T-helper 1 cell (primary cell): ENCODE measurements at regions not wholly inside any gene's neighbourhood (a gene's known extent, or its start where the extent isn't known, plus 50 kb on each side); places are given as distances from the start of the nearest gene placed in this dataset.
A peak's percentile ranks its signal among the peaks of the same experiment; 100 is the strongest.
"Not testable (repeated sequence)": the region's sequence is repeated elsewhere in the genome, so short reads cannot be mapped to it uniquely, and the experiment has no call there.

ENCODE experiments used
- DNase-seq, 5 donors: peaks; one replicate each; pipeline ENCODE4 v3.0.0-alpha.2; 2012 to 2020

DNA sequence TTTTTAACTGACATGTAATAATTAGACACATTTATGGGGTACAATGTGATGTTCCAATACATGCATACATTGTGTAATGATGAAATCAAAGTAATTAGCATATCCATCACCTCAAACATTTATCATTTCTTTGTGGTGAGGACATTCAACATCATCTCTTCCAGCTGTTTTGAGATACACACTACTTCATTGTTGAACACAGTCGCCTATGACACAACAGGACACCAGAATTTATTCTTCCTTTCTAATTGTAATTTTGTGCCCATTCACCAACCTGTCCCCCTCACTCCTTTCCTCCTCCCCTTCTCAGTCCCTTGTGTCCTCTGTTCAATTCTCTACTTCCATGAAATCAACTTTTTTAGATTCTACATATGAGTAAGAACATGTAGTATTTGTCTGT is 113.4 kb upstream of the CBLB start:
- no peak for DNase-seq

DNA sequence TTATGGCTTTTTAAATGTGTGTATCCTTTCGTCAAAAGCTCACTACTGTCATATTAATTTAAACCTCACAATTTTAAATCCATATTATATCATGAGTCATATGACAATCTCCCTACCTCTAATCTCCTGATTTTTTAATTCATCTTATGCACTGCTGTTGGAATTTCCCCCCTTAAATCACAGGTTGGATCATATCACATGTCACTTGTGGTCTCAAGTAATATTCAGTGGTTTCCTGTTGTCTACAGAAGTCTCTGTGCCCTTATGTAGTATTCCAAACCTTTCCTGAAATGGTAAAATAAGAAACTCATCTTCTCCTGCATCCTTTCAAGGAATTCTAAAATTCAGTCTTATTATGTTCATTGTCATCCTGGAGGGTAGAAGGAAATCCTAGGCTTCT is 116.0 kb upstream of the CBLB start:
- no peak for DNase-seq

DNA sequence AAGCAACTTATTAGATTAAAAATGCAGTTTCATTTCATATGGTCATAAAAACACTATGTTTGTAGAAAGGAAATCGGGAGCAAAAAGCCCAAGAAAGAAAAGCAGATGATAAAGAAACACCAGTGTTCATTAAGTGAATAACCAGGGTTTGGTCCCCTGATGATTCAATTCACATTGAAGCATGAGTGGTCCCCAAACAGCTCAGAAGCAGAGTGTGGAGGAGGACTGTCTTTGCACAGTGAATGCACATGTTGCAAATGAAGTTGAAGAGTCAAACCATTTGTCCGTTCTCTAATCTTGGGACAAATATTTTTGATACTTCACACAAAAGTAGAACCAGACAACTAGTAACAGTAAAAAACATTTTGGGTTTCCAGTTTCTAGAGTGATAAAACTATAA is 117.5 kb upstream of the CBLB start:
- not testable (repeated sequence) for DNase-seq

DNA sequence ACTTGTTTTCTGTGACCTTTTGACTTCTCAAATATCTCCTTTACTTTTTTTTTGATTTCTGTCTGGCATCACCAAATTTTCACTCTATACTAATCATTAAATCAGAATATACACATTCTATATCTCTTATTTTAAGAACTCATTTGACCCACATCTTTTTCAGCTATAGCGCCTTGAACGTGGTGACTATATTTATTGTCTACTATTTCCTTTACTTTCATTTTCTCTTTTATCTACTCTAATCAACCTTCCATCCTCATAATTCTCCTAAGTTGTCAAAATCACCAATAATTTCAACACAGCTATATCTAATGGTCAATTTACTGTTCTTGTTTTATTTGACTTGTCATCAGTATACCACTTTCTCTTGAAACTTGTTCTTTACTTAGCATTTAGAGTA is 119.0 kb upstream of the CBLB start:
- DNase-seq: no peak

DNA sequence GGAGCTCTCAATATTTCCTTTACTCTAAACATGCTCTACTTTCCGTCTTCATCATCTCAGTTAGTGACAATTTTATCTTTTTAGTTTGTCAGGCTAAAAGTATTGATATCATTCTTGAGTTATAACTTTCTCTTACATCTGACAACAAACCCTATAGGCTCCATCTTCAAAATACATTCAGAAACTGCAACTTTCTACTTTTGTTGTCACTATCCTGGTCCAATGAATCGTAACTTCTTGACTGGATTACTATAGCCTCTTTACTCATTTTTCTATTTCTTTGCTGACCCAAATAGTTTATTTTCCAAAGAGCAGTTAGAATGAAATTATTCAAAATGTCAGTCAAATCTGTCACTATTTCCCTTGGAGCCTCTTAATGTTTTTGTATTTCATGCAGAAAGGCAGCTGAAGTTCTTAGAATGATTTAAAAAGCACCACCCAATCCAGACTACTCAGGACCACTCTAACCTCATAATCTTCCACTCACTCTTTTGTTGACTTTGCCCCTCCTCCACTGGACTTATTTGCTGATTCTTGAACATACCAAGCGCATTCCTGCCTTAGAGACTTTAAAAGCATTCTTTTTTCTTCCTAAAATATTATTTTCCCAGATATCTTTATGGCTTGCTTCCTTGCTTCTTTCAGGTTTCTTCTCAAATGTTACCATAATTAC is 119.9 kb upstream of the CBLB start:
- no peak for DNase-seq

DNA sequence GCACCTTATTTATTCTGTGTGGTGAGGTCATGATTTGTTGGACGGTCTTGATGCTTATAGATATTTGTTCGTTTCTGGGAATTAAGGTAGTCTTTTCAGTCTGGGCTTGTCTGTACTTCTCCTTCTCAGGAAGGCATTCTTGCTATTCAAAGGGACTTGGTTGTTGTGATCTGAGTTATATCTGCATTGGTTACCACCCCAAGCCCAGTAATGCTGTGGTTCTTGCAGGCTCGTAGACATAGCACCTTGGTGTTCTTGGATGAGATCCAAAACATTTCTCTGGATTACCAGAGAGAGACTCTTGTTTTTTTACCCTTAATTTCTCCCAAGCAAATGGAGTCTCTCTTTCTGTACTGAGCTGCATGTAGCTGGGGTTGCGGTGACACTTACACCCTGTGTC is 128.0 kb upstream of the CBLB start:
- DNase-seq: no peak

GRCh38 chr3:105997466-105997799 is 128.6 kb upstream of the CBLB start:
- DNase-seq: no peak

- no peak for DNase-seq
These were observed 129.2 kb upstream of the CBLB start for GRCh38 chr3:105997800-105998526.

- DNase-seq: no peak
These were observed 131.0 kb upstream of the CBLB start for GRCh38 chr3:105999856-106000255.

- DNase-seq: no peak
These were observed 133.1 kb upstream of the CBLB start for GRCh38 chr3:106001923-106002322.

GRCh38 chr3:106004137-106004681 is 135.4 kb upstream of the CBLB start:
- peak in 1 of 5 donors; percentile 42 for DNase-seq

GRCh38 chr3:106004826-106005225 is 136.0 kb upstream of the CBLB start:
- no peak for DNase-seq

GRCh38 chr3:106006001-106006400 is 137.2 kb upstream of the CBLB start:
- no peak for DNase-seq

- DNase-seq: no peak
These were observed 137.8 kb upstream of the CBLB start for GRCh38 chr3:106006571-106006970.

- no peak for DNase-seq
These were observed 138.7 kb upstream of the CBLB start for GRCh38 chr3:106007512-106007911.

- no peak for DNase-seq
These were observed 140.0 kb upstream of the CBLB start for GRCh38 chr3:106008766-106009165.

DNA sequence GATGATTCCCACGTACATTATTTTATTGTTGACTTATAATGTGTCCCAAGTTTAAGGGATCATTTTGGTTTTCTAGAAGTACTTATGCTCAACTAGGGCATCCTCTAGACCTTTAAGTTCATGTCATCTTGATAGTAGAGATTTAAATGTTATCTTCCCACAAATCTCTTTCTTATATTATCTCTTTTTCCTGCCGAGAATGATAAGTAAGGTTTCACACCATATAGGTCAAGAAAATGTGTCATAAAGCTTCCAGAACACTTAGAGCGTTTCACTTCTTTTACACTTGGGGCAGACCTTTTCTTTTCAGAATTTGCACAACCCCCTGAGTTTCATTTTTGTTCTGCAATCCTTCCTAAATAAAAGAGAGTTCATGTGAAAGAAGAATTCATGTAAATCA is 142.0 kb upstream of the CBLB start:
- DNase-seq: peak in 1 of 5 donors; percentile 69

DNA sequence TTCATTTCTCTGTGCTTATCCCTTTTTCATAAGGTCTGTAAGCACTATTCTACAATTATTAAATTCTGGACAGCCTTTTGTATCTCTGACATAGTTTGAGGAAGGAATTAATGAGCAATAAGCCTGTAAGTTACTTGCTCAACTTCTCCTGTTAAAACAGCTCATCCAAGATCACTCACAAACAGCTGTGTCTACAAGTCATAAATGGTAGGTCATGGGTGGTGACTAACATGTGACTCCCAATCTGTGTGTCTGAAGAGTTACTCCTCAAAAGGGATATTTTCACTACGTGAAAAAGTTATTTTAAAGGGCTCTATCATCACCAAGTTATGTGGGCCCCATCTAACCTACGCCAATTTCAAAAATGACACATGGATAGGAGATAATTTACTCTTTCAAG is 145.2 kb upstream of the CBLB start:
- no peak for DNase-seq

DNA sequence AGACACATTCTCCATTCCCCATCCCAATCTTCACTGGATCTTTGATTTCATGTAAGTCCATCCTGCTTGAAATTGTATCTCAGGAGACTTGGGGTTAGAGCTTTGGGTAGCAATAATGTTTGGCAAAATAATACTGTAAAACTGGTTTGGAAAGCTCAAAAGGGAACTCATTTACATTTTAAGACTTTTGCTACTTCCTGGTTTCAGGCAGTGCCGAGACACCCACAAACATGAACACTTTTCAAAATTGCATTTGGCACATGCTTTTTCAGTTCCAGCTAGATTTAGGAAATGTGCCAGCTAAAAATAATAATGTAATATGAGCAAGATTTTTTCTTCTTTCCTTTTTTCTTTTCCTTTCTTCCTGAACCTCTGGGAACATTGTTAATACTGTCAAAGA is 145.7 kb upstream of the CBLB start:
- no peak for DNase-seq

- no peak for DNase-seq
These were observed 146.2 kb upstream of the CBLB start for GRCh38 chr3:106014971-106015370.

DNA sequence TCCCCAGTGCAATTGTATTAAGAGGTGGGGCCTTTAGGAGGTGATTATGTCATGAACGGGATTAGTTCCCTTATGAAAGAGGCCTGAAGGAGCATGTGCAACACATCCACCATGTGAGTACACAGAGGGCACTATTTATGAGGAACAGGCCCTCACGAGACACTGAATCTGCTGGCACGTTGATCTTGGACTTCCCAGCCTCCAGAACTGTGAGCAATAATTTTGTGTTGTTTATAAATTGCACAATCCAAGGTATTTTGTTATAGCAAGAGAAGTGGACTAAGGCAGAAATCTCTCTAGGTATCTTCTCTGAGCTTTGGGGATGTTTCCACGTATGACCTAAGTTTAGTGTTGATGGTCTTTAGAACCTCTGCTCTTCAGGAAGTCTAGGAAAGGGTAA is 149.3 kb upstream of the CBLB start:
- DNase-seq: no peak

DNA sequence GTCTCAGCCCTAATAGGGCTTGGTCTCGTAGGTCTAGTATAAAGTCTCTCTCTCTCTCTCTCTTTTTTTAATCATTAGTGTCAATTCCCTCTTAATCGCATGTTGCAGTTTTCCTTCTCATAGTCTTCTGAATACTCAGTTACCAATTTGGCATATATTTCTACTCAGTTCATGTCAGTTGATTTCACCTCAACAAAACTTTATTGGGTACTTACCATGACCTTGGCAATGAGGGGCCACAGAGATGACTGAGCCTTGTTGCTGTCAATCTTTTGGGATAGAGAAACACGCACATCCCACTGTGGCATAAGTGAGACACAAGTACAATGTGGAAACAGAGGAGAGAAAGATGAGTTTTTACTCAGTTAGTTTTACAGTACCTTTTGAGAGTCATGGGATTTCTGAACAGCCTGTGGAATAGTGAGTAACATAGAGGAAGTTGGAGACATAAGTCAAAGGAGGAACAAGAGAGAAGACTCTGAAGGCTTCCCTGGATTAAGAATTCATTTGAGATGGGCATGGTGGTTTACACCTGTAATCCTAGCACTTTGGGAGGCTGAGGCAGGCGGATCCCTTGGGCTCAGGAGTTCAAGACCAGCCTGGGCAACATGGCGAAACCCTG is 150.2 kb upstream of the CBLB start:
- no peak for DNase-seq

DNA sequence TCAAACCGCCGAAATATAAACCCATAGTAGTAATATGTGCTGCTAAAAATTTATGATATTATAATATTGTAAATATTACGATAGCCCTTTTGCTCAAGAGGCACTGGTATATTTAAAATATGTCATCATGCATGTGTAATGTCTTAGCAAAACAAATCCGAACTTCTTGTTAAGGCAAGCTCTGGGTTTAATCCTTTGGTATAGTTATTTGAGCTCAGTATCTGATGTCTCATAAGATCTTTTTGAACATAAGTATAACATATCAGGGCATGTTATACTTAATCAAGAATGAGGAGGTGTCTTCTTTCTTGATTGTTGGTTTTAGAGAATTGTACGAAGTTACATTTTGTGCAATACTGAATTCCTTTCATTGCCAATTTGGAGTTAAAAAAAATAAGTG is 154.1 kb upstream of the CBLB start:
- DNase-seq: no peak

DNA sequence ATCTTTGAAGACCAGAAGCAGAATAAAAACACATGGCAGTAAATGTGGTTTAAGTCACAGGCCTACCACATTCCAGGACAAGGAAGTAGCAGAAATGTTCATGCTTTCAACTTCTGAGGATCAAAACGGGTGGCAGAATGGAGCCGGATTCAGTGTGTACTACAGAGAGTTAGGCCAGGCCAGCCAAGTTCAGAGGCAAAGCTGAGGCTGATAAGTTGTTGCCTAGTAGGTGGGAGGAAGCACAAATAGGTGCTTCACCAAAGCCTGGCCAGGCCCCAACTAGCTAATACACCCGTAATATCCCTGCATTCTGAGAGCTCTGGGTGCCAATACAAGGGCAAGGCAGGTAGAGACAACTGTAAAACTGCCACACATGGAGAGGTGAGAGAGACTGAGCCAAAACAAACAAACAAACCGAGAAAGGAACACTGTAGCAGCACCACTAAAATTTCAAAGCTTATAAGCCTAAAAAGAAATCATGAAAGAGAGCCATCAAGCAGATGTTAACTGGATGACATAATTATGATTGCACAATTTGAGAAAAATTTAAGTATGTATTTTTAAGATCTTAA is 156.4 kb upstream of the CBLB start:
- DNase-seq: no peak
